ENCODE measurements at regions not wholly inside any gene's neighbourhood (a gene's known extent, or its start where the extent isn't known, plus 50 kb on each side); places are given as distances from the start of the nearest gene placed in this dataset.
"Not testable (repeated sequence)": the region's sequence is repeated elsewhere in the genome, so short reads cannot be mapped to it uniquely, and the experiment has no call there.

DNA sequence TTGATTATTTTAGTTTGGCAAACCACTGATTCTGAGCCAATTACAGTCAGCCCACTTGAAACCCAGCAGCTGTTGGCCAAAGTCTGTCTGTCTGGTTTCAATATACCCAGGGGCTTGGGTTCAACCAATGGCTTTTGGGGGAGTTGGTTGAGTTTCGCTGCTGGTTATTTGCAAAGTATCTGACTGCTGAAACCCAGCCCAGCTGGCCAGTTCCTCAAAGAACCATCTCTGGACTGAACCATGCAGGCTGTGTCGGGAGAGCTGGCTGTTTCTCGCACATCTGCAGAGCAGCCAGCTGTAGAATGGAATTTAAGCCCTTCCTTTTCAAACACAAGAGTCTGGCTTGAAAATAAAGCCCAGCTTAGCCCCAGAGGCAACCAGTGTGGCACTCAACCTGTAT lies 66.0 kb upstream of the PAX7 start:
- no peak for DNase-seq

DNA sequence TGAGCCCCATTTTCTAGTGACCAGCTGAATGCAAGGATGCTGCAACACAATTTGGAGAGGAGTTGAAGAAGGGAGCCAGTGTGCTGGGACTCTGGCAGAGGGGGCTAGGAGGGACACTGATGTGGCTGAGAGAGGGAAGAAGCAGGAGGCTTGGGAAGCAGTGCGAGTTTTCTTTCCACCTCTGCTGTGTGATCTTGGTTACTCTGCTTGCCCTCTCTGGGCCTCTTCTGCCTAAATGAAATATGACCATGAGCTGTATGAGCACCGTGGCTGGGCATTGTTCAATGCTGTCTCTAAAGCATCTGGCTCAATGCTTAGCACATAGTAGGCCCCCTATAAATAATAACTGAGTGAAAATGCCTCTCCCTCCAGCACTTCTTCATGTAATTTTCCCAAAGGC lies 65.3 kb upstream of the PAX7 start:
- no peak for DNase-seq

- no peak for DNase-seq
Measured at GRCh38 chr1:18568489-18568888, 62.2 kb upstream of the PAX7 start.

DNA sequence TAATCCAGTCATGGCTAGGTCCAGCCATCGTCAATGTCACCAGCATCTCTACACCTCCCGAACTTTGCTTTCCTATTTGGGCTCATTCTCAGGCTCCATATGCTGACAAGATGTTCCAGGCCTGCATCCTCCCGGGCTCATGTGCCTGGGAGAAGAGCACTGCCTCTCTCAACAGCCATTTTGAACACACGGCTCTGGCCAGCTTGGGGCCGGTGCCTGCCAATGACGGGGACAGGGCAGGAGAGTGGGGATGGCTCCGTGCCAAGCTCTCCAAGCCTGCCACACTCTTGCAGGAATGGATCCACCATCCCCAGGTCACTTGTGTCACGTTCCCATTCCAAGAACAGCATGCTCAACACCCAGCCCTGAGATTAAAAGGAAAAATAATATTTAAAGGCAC lies 61.4 kb upstream of the PAX7 start:
- no peak for DNase-seq

GRCh38 chr1:18569811-18570545 lies 60.7 kb upstream of the PAX7 start:
- peak; percentile 8 for DNase-seq

DNA sequence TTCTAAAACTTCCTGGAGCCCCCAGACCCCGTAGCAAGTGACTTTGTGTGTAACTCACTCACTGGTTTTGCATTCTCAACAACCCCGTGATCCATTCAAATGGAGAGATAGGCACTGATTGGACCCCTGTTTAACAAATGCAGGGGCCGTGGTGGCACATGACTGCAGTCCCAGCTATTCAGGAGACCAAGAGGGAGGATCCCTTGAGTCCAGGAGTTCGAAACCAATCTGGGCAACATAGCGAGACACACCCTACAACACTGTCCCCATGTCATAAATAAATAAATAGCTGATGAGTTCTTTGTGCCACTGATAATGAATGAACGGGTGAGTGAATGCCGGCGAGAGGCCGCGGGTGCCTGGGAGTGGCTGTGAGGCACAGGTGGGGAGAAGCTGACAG lies 59.4 kb upstream of the PAX7 start:
- no peak for DNase-seq

DNA sequence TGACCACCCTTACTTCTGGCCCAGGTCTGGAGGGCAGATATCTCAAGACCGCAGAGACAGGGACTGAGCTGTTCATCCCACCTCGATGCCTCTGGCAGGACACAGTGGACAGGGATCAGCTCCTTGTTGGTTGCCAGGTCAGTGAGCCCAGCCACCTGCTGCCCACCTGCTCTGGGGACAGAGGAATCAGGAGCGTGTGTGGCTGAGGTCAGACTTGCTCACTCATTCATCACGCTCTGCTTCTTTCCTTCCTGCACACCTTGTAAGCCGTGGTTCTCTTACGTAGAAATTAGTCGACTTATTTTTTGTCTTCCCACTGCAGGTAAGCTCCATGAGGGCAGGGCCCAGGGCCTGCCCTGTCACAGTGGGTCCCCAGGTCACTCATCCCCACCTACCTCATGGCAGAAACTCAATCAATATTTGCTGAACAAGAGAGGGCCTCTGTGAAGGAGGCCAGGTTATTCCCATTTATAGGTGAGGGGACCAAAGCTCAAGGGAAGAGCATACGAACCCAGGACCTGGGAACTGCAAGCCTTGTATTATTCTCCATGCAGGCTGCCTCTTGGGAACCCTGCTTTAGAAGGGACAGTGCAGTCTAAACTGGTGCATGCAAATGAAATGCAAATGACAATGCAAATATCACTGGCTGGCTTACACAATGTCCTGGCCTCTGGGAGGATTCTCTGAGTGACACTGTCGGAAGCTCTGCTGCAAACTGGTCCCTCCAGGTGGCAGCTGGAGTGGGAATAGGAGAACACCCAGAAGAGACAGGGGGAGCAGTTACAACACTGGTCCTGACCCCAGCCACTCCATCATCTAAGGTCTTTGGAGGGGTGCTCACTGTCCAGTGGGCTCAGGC lies 58.4 kb upstream of the PAX7 start:
- no peak for DNase-seq

DNA sequence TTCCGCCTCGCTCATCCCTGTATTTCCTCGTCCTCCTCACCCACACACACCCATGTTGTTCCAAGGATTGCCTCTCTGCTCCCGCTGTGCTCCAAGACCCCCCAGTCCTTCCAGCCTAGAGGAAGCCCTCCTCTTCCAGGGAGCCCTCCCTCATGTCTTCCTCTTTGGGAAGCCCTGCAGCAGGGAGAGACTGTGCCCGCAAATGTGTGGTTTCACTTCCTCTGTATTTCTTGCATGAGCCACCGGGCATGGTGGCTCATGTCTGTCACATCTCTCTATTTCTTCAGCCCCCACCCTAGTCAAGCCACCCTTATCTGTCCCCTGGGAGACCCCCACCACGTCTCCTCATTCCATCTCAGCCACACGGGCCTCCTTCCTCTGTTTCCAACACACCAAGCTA lies 57.5 kb upstream of the PAX7 start:
- DNase-seq = no peak

GRCh38 chr1:18574754-18575153 lies 55.9 kb upstream of the PAX7 start:
- no peak for DNase-seq

DNA sequence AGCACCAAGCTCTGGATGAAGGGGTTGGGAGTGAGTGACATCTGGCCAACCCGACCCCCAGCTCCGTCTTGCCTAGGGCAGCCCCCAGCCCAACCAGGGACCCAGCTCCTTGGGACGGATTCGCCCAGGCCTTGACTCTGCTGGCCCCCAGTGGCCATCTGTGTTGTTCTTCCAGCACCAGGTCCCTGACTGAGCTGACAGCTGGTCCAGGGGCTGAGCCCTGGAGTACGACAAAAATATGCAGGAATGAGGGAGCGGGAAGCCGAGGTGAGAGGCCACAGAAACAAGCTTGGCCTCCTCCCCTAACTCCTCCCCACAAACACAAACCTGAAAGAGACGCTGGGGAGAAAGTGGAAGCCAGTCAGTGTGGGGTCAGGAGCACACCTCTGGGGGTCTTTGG lies 55.0 kb upstream of the PAX7 start:
- peak; percentile 33 for DNase-seq

GRCh38 chr1:18578271-18578670 lies 52.4 kb upstream of the PAX7 start:
- DNase-seq = no peak

- not testable (repeated sequence) for DNase-seq
Measured at GRCh38 chr1:18579267-18579666, 51.4 kb upstream of the PAX7 start.

DNA sequence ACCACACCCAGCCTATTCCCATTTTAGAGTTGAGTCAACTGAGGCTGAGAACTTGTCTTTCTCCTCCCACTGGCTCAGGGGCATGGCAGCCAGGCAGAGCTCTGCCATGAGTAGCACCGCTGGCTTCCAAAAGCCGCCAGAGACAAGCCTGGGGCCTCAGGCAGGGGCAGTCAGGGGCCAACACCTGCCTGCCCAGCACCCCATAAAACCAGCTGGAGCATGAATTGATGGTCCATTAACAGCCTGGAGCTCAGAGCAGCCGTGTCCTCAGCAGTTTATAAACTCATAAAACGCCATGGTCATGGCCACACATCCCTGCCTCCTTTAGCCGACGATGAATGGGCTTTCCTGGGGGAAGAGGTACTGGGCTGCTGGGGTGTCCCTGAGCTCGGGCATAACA lies 50.6 kb upstream of the PAX7 start:
- no peak for DNase-seq

GRCh38 chr1:18580691-18581419 lies 49.8 kb upstream of the PAX7 start:
- DNase-seq = no peak

All from NCI-H510A treated with DMSO at 0.1 percent for 48 hours (cell line).